ENCODE measurements at regions not wholly inside any gene's neighbourhood (a gene's known extent, or its start where the extent isn't known, plus 50 kb on each side); places are given as distances from the start of the nearest gene placed in this dataset.

GRCh38 chr13:106649495-106649894, 81.6 kb upstream of the ARGLU1 start:
- Histone ChIP-seq H2AFZ (ENCODE audit: low read depth) (no peak overlapping the region), H3K27ac (no peak overlapping the region), H4K20me1 (ENCODE audit: insufficient read depth) (no peaks in the 10 kb centered on the region), H3K9ac (no peak overlapping the region), H3K4me3 (IDR thresholded peaks at IDR 0.05; ENCODE audit: insufficient read depth, low read depth, low read length) (no peak overlapping the region), H3K27me3 (ENCODE audit: insufficient read depth, low read depth) (no peaks in the 10 kb centered on the region), H3K36me3 (ENCODE audit: insufficient read depth) (no peaks in the 10 kb centered on the region), H3K79me2 (ENCODE audit: insufficient read depth, low read depth) (no peaks in the 10 kb centered on the region), H3K4me2 (no peak overlapping the region), H3K4me1 (ENCODE audit: low read depth, poor library complexity, severe bottlenecking) (no peaks in the 10 kb centered on the region)
- no peak for TF ChIP-seq CTCF (conservative IDR thresholded peaks at IDR 0.05; ENCODE audit: low read depth, low read length)

- Histone ChIP-seq H3K36me3 (ENCODE audit: insufficient read depth) (no peaks in the 10 kb centered on the region), H3K79me2 (ENCODE audit: insufficient read depth, low read depth) (no peaks in the 10 kb centered on the region), H3K9ac (no peak overlapping the region), H3K27me3 (ENCODE audit: insufficient read depth, low read depth) (no peaks in the 10 kb centered on the region), H2AFZ (ENCODE audit: low read depth) (no peak overlapping the region), H3K4me2 (no peak overlapping the region), H3K4me1 (ENCODE audit: low read depth, poor library complexity, severe bottlenecking) (no peaks in the 10 kb centered on the region), H4K20me1 (ENCODE audit: insufficient read depth) (no peaks in the 10 kb centered on the region), H3K27ac (no peak overlapping the region), H3K4me3 (IDR thresholded peaks at IDR 0.05; ENCODE audit: insufficient read depth, low read depth, low read length) (no peak overlapping the region)
- no peak for TF ChIP-seq CTCF (conservative IDR thresholded peaks at IDR 0.05; ENCODE audit: low read depth, low read length)
These were observed 72.6 kb upstream of the ARGLU1 start for GRCh38 chr13:106640515-106640914.

- no peaks in the 10 kb centered on the region for H3K79me2 ChIP-seq (ENCODE audit: insufficient read depth, low read depth)
- H3K9ac ChIP-seq: no peak overlapping the region
- H3K4me2 ChIP-seq: no peak overlapping the region
- TF ChIP-seq CTCF (conservative IDR thresholded peaks at IDR 0.05; ENCODE audit: low read depth, low read length): no peak
- H3K36me3 ChIP-seq (ENCODE audit: insufficient read depth): no peaks in the 10 kb centered on the region
- no peak overlapping the region for H2AFZ ChIP-seq (ENCODE audit: low read depth)
- H3K4me3 ChIP-seq (IDR thresholded peaks at IDR 0.05; ENCODE audit: insufficient read depth, low read depth, low read length): no peak overlapping the region
- no peaks in the 10 kb centered on the region for H3K27me3 ChIP-seq (ENCODE audit: insufficient read depth, low read depth)
- H3K27ac ChIP-seq: no peak overlapping the region
- H3K4me1 ChIP-seq (ENCODE audit: low read depth, poor library complexity, severe bottlenecking): no peaks in the 10 kb centered on the region
- no peaks in the 10 kb centered on the region for H4K20me1 ChIP-seq (ENCODE audit: insufficient read depth)
These were observed 69.6 kb upstream of the ARGLU1 start for GRCh38 chr13:106637519-106637918.

GRCh38 chr13:106636492-106636891, 68.6 kb upstream of the ARGLU1 start:
- TF ChIP-seq CTCF (conservative IDR thresholded peaks at IDR 0.05; ENCODE audit: low read depth, low read length): no peak
- H3K4me3 ChIP-seq (IDR thresholded peaks at IDR 0.05; ENCODE audit: insufficient read depth, low read depth, low read length): no peak overlapping the region
- no peaks in the 10 kb centered on the region for H4K20me1 ChIP-seq (ENCODE audit: insufficient read depth)
- no peak overlapping the region for H3K9ac ChIP-seq
- no peaks in the 10 kb centered on the region for H3K4me1 ChIP-seq (ENCODE audit: low read depth, poor library complexity, severe bottlenecking)
- no peaks in the 10 kb centered on the region for H3K27me3 ChIP-seq (ENCODE audit: insufficient read depth, low read depth)
- H3K79me2 ChIP-seq (ENCODE audit: insufficient read depth, low read depth): no peaks in the 10 kb centered on the region
- no peak overlapping the region for H3K27ac ChIP-seq
- H3K4me2 ChIP-seq: no peak overlapping the region
- no peak overlapping the region for H2AFZ ChIP-seq (ENCODE audit: low read depth)
- no peaks in the 10 kb centered on the region for H3K36me3 ChIP-seq (ENCODE audit: insufficient read depth)

GRCh38 chr13:106635616-106636015, 67.7 kb upstream of the ARGLU1 start:
- Histone ChIP-seq H4K20me1 (ENCODE audit: insufficient read depth) (no peaks in the 10 kb centered on the region), H3K27ac (no peak overlapping the region), H3K36me3 (ENCODE audit: insufficient read depth) (no peaks in the 10 kb centered on the region), H3K27me3 (ENCODE audit: insufficient read depth, low read depth) (no peaks in the 10 kb centered on the region), H2AFZ (ENCODE audit: low read depth) (no peak overlapping the region), H3K79me2 (ENCODE audit: insufficient read depth, low read depth) (no peaks in the 10 kb centered on the region), H3K4me2 (no peak overlapping the region), H3K9ac (no peak overlapping the region), H3K4me3 (IDR thresholded peaks at IDR 0.05; ENCODE audit: insufficient read depth, low read depth, low read length) (no peak overlapping the region), H3K4me1 (ENCODE audit: low read depth, poor library complexity, severe bottlenecking) (no peaks in the 10 kb centered on the region)
- no peak for TF ChIP-seq CTCF (conservative IDR thresholded peaks at IDR 0.05; ENCODE audit: low read depth, low read length)

Measured in KMS-11 (cell line).